ENCODE measurements at regions not wholly inside any gene's neighbourhood (a gene's known extent, or its start where the extent isn't known, plus 50 kb on each side); places are given as distances from the start of the nearest gene placed in this dataset.

DNA sequence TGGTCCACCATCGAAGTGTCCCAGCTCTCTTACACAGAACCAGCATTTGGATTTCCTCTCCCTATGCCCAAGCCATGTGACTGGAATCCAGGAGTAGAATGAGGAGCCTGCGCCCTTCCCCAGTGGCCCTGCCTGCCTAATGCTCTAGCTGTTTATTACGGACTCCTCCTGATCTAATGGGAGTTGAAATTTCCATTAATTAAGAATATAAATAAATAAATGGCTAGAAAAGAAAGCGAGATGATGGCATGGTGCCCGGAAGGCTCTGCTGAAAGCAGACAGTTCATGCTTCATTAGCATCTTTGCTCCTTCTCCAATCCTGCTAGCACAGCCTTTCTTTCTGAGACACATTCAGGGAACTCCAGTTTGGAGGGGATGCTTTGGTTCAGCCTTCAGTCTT is 216.2 kb downstream of the SEC16B start:
- TF ChIP-seq, protein P1, sequence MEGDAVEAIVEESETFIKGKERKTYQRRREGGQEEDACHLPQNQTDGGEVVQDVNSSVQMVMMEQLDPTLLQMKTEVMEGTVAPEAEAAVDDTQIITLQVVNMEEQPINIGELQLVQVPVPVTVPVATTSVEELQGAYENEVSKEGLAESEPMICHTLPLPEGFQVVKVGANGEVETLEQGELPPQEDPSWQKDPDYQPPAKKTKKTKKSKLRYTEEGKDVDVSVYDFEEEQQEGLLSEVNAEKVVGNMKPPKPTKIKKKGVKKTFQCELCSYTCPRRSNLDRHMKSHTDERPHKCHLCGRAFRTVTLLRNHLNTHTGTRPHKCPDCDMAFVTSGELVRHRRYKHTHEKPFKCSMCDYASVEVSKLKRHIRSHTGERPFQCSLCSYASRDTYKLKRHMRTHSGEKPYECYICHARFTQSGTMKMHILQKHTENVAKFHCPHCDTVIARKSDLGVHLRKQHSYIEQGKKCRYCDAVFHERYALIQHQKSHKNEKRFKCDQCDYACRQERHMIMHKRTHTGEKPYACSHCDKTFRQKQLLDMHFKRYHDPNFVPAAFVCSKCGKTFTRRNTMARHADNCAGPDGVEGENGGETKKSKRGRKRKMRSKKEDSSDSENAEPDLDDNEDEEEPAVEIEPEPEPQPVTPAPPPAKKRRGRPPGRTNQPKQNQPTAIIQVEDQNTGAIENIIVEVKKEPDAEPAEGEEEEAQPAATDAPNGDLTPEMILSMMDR (IDR thresholded peaks at IDR 0.05), result no peak
- TF ChIP-seq POLR2A (IDR thresholded peaks at IDR 0.05), result no peak

Data from uterus (tissue), 2 donors.